HG02885 (cell line): ENCODE measurements at regions not wholly inside any gene's neighbourhood (a gene's known extent, or its start where the extent isn't known, plus 50 kb on each side); places are given as distances from the start of the nearest gene placed in this dataset.

Experiments
- ATAC-seq: cut with Tn5 transposase; IDR thresholded peaks from one replicate; pipeline ENCODE4 v1.9.1; 2021; ENCODE audit warnings: mild to moderate bottlenecking; ENCODE audit not compliant: unreplicated experiment, poor library complexity

- ATAC-seq: no peak
Observed at GRCh38 chr3:124666067-124666466, 64.2 kb upstream of the UMPS start.

DNA sequence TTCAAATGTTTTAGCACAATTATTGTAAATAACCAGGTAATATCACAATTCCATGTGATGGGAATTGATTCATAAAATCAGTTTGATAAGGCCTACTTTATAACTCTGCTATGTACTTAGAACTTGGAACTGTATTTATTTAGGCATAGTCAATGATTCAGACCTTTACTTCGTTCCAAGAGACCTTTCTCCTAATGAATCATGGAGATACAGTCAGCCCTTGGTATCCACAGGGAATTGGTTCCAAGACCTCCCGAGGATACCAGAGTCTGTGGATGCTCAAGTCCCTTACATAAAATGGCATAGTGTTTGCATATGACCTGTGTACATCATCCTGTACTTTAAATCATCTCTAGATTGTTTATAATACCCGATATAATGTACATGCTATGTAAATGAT is 60.8 kb upstream of the UMPS start:
- no peak for ATAC-seq

- no peak for ATAC-seq
Observed at GRCh38 chr3:124671106-124671505, 59.1 kb upstream of the UMPS start.

DNA sequence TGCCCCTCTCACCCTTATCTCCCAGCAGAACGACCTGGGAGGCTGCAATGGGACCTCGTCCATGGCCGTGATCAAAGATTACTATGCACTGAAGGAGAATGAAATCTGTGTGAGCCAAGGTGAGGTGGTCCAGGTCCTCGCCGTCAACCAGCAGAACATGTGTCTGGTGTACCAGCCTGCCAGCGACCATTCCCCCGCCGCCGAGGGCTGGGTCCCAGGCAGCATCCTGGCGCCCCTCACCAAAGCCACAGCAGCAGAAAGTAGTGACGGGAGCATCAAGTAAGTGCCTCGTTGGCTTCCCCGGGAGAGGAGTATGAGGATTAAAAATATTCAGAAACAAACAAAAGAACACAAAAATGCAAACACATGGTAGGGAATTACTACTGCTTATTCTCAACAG is 55.9 kb upstream of the UMPS start:
- no peak for ATAC-seq

DNA sequence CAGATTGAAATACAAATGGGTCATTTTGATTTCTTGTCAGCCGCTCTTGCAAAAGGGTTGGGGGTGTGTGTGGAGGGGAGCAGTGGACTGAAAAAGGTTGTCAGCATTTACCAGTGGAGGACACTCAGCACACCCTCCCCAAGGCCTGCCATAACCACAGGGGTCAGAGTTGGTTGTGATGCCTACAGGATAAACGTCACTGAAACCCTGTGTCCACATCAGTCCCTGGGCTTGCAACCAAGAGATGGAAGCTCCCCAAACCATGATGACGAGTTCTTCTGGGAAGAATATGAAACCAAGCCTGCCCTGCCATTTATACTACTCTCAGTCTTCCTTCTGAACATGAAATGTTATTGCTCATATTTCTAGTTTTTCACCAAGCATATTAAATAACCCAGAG is 54.0 kb upstream of the UMPS start:
- ATAC-seq: no peak

GRCh38 chr3:124679048-124679638 is 51.1 kb upstream of the UMPS start:
- no peak for ATAC-seq
